NOMO-1 (cell line): ENCODE measurements at regions not wholly inside any gene's neighbourhood (a gene's known extent, or its start where the extent isn't known, plus 50 kb on each side); places are given as distances from the start of the nearest gene placed in this dataset.
A peak's percentile ranks its signal among the peaks of the same experiment; 100 is the strongest.

ENCODE experiments used
- DNase-seq, 2 experiments: peaks; one replicate each; lab custom pipeline; 2025; ENCODE audit not compliant: unreplicated experiment in 2 of 2; lab: John Stamatoyannopoulos, UW

GRCh38 chr20:54272901-54273488 is 65.1 kb downstream of the PFDN4 start:
- DNase-seq, result no peak

DNA sequence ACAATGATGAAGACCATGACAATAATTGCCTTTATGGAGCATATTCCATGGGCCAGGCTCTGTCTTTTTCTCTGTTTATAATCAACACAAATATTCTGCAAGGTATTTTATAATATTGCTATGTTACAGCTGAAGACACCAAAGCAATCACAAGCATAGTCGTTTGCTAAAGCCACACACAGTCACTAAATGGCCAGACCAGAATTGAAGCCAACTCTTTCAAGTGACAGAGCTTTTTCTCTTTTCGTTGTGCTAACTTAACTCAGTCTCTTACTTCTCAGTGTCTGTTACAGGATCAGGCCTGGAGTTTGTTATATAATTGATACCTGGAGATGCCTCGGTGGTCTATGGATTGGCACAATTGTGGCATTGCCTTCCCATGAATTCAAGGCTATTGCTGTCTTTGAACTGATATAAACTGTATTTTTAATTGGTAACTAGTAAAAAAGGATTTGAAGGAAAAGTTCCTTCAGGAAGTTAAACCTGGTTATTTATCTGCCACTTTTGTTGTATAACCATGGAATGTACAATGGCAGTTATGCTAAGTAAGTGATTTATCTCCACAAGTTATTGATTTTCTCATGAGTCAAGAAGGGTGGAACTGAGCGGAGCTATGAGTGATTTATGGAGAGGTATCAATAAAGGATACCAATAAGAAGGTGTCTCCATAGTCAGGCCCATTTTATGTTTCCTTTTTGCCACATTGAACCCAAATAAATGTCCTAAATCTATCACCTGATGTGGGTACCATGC is 67.6 kb downstream of the PFDN4 start:
- DNase-seq, result no peak

GRCh38 chr20:54276577-54277169 is 68.8 kb downstream of the PFDN4 start:
- no peak for DNase-seq

DNA sequence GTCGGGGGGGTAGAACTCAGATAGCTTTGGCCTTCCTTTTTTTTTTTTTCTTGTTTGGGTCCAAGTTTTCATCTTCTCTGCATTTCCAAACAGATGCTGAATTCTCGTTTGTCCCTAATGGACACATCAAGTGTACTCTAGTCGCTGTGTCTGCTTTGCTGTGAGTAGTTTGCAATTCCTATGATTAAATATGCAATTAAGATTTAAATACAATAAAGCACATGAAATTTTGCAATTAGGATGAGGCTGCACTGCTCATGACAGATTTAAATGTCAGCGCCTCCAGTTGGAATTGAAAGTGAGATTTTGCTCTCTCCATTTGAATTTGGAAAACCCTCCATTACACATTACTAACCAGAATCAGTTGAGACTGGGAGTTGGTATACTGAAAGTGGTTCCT is 70.4 kb downstream of the PFDN4 start:
- no peak for DNase-seq

DNA sequence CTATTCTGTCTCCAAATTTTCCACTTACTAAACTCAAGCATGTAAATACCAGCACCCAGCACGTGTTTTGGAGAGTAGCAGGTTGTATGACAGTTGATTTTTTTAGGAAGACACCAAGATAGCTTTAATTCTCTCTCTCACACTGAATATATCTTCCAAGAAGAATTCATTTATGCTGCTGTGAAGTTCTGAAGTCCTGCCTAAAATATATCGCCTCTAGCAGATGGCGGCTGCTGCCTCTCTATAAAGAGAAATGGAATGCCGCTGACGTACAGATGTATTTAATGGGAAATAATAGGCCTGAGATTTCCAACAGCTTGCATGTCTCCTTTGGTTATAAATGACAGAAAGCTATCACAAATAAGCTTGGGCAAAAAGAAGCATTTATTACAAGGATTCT is 74.7 kb downstream of the PFDN4 start:
- DNase-seq, result no peak

GRCh38 chr20:54283253-54283652 is 75.4 kb downstream of the PFDN4 start:
- no peak for DNase-seq

DNA sequence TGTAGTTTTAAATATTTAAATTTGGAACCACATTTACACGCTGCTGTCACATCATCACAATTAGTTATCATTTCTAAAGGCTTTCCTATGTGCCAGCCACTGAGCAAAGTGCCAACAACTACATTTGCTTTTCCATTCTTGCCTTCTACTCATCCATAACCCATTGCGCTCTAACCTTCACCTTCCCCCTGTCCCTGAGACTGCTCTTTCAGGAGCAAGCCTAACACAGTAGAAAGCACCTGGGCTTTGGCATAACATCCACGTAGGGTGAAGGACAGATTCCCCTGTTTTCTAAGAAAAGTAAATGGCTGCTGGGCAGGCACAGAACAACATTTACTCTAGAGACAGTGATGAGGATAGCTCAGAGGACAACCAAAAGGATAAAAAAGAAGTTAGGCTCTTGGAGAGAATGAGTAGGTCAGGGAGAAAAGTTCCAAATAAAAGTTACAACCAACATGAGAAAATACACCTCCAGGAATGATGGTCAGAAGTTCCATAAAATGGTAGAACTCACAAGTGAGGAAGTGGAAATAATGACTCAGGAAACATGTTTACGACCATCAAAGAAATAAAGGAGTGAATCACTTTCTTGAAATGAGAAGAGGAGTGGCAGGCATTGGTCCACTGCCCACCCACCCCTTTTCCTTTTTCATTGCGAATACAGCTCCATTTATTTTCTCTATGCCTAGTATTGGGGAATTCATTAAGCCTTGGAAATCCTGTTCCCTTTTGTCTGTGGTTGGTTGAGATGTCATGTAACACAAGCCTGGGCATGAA is 77.2 kb downstream of the PFDN4 start:
- DNase-seq, result peak; percentile 28 to 59

DNA sequence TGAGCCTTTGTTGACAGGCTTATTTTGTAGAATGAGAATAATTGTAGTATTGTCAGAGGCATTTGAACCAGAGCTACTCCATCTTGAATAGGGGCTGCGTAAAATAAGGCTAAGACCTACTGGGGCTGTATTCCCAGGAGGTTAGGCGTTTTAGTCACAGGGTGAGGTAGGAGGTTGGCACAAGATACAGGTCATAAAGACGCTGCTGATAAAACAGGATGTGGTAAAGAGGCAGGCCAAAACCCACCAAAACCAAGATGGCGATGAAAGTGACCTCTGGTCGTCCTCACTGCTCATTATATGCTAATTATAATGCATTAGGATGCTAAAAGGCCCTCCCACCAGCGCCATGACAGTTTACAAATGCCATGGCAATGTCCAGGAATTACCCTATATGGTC is 82.7 kb downstream of the PFDN4 start:
- no peak for DNase-seq

GRCh38 chr20:54291339-54292010 is 83.6 kb downstream of the PFDN4 start:
- no peak for DNase-seq

DNA sequence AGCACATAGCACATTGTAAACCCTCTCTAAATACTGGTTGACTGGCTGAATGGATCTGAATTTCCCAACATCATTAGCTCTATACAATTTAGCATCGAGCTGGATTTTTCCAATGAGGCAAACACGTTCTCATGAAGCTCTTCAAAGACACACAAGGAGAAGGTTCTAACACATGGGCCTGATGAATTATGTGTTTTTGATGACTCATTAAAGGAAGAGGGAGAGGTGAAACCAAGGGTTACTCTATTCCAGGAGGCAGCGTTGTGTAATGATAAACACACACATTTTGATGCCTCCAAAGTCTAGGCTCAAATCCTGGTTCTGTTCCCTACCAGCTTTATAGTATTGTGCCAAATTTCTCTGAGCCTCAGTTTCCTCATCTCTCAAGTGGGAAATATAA is 84.3 kb downstream of the PFDN4 start:
- peak in 1 of 2 experiments; percentile 16 for DNase-seq

GRCh38 chr20:54293526-54293925 is 85.6 kb downstream of the PFDN4 start:
- no peak for DNase-seq

GRCh38 chr20:54294094-54294493 is 86.2 kb downstream of the PFDN4 start:
- no peak for DNase-seq

GRCh38 chr20:54295686-54296085 is 87.8 kb downstream of the PFDN4 start:
- DNase-seq, result no peak

DNA sequence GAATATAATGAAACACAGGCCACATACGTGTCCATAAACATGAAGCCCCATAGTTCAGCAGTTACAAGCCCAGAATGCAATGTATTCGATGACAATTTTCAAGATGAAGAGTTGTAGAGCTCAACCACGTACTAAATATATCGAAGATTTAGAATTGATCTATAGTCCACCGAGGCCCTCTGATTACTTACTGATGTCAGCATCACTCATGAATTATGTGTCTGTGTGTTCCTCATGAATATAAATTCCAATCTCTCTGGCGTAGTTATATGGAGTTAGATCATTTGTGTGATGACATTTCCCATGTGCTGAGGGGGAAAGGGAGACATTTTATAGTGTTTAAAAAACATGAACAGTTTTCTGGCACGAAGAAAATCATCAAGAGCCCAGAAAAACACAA is 97.5 kb downstream of the PFDN4 start:
- DNase-seq, result no peak

- DNase-seq, result no peak
Measured at GRCh38 chr20:54306985-54307710, 99.3 kb downstream of the PFDN4 start.

DNA sequence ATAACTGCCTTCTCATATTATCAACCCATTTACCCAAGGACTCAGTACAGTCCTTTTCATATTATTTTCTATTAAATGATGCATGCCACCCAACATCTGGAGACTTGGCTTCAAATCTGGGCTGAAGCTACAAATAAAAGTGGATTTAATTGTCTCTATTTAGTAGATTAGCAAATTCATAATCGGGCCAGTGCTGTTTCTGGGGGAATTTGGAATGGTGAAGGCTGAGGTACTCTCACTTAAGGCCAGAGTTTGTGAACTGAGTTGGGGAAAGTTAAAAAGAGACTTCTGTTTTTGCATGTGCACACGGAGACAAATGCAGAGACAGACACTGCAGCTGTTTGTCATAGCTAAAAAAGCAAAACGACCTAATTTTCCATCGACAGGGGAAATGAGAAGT is 100.9 kb downstream of the PFDN4 start:
- DNase-seq, result no peak

GRCh38 chr20:54318892-54319291 is 111.0 kb downstream of the PFDN4 start:
- DNase-seq, result no peak

GRCh38 chr20:54320148-54320607 is 112.3 kb downstream of the PFDN4 start:
- DNase-seq, result no peak

- no peak for DNase-seq
Measured at GRCh38 chr20:54321352-54322087, 113.6 kb downstream of the PFDN4 start.
